ENCODE measurements at regions not wholly inside any gene's neighbourhood (a gene's known extent, or its start where the extent isn't known, plus 50 kb on each side); places are given as distances from the start of the nearest gene placed in this dataset.
"Not testable (repeated sequence)": the region's sequence is repeated elsewhere in the genome, so short reads cannot be mapped to it uniquely, and the experiment has no call there.

DNA sequence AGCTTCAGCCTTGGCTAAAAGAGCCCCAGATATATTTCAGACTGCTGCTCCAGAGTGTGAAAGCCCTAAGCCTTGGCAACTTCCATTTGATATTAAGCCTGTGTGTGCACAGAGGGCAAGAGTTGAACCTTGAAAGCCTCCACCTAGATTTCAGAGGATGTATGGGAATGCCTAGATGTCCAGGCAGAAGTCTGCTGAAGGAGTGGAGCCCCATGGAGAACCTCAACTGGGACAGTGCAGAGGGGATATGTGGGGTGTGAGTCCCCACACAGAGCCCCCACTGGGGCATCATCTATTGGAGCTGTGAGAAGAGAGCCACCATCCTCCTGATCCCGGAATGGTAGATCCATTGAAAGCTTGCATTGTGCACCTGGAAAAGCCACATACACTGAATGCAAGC lies 1784.8 kb upstream of the CDH9 start:
- TF ChIP-seq, protein P1, sequence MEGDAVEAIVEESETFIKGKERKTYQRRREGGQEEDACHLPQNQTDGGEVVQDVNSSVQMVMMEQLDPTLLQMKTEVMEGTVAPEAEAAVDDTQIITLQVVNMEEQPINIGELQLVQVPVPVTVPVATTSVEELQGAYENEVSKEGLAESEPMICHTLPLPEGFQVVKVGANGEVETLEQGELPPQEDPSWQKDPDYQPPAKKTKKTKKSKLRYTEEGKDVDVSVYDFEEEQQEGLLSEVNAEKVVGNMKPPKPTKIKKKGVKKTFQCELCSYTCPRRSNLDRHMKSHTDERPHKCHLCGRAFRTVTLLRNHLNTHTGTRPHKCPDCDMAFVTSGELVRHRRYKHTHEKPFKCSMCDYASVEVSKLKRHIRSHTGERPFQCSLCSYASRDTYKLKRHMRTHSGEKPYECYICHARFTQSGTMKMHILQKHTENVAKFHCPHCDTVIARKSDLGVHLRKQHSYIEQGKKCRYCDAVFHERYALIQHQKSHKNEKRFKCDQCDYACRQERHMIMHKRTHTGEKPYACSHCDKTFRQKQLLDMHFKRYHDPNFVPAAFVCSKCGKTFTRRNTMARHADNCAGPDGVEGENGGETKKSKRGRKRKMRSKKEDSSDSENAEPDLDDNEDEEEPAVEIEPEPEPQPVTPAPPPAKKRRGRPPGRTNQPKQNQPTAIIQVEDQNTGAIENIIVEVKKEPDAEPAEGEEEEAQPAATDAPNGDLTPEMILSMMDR (IDR thresholded peaks at IDR 0.05; ENCODE audit: low read depth, low read length): no peak
- H3K4me3 ChIP-seq (ENCODE audit: low read depth, low read length): no peak overlapping the region

DNA sequence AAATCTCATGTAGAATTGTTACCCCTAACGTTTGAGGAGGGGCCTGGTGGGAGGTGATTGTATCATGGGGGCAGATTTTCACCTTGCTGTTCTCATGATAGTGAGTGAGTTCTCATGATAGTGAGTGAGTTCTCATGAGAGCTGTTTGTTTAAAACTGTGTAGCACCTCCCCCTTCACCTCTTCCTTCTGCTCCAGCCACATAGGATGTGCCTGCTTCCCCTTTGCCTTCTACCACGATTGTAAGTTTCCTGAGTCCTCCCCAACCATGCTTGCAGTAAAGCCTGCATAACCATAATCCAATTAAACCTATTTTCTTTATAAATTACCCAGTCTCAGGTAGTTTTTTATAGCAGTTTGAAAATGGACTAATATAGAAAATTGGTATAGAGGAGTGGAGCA lies 1783.7 kb upstream of the CDH9 start:
- TF ChIP-seq, protein P1 (IDR thresholded peaks at IDR 0.05; ENCODE audit: low read depth, low read length): no peak
- H3K4me3 ChIP-seq (ENCODE audit: low read depth, low read length): no peak overlapping the region

GRCh38 chr5:28810751-28811136 lies 1772.4 kb upstream of the CDH9 start:
- no peak overlapping the region for H3K4me3 ChIP-seq (ENCODE audit: low read depth, low read length)
- TF ChIP-seq, protein P1 (IDR thresholded peaks at IDR 0.05; ENCODE audit: low read depth, low read length): no peak

- H3K4me3 ChIP-seq (ENCODE audit: low read depth, low read length): no peak overlapping the region
- TF ChIP-seq, protein P1 (IDR thresholded peaks at IDR 0.05; ENCODE audit: low read depth, low read length): no peak
Observed at GRCh38 chr5:28809811-28810750, 1771.7 kb upstream of the CDH9 start.

DNA sequence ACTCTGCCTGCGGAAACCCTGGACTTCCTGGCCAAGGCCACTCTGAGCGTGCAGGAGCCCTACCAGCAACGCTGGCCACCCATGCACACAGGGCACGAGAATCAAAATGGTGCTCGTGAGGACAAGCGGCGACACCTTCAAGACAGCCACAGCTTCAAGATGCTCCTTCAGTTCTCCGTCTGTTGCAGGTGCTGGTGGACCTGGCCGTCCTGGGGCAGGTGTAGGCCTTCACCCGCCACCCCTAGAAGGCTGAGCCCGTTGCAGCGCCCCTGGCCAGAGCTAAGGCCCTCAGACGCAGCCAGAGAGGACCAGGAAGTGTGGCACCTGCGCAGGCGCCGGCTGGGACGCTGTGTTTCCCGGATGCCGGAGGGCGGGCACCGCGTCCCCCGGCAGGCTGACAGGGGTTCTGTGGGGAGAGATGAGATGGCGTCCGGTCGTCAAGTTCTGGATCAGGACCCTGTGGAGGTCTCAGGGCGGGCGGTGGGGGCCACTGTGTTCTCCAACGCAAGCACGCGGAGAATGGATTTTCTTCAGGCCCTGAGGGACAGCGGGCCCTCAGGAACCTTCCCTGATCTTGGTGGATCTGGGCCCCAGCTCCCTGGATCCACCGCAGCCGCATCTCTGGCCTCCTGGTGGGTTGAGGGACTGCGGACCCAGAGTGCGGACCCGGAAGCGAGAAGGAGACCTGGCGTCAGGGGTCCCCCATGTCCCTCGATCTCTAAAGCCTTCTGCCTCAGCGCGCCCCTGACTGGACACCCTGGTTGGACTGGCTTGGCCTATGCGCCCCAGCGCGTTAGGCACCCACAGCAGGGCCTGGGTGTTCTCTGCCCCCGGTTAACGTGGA lies 1770.8 kb upstream of the CDH9 start:
- TF ChIP-seq, protein P1 (IDR thresholded peaks at IDR 0.05; ENCODE audit: low read depth, low read length): no peak
- no peak overlapping the region for H3K4me3 ChIP-seq (ENCODE audit: low read depth, low read length)

DNA sequence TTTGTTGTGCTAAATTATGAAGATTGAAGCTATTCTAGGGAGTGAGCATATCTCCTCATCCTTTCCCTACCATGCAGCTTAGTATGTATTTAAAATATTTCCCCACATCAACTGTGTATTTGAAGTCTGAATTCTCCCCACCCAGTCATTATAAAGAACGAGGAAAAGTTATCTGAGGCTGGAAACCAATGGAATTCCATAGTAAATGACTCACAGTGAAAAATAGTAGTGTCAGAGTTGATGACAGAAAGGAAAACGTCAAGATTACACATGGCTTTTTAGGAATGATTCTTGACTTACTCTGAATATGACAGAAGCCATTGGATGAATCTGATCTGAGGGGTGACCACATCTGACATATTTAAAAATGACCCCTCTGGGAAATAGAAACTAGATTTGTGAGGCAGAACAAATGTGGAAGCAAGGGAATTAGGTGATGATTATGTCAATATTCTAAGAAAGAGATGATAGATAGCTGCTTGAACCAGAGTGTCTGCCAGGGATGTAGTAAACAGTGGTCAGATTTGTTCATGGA lies 1768.9 kb upstream of the CDH9 start:
- H3K4me3 ChIP-seq (ENCODE audit: low read depth, low read length): no peak overlapping the region
- TF ChIP-seq, protein P1 (IDR thresholded peaks at IDR 0.05; ENCODE audit: low read depth, low read length): no peak

- not testable (repeated sequence) for H3K4me3 ChIP-seq (ENCODE audit: low read depth, low read length)
Observed at GRCh38 chr5:28799035-28799434, 1760.6 kb upstream of the CDH9 start.

Measured in WI38 (cell line).